Immature natural killer cell (primary cell): ENCODE measurements at regions not wholly inside any gene's neighbourhood (a gene's known extent, or its start where the extent isn't known, plus 50 kb on each side); places are given as distances from the start of the nearest gene placed in this dataset.
"Not testable (repeated sequence)": the region's sequence is repeated elsewhere in the genome, so short reads cannot be mapped to it uniquely, and the experiment has no call there.

Source experiments
- DNase-seq, 3 donors: peaks; one replicate each; pipeline ENCODE4 v3.0.0; 2022; ENCODE audit warnings: mixed read lengths in 1 of 3
- H3K27ac Mint-ChIP-seq, 6 donors: one replicate each; pipeline ENCODE4 v1.8.0; 2020; ENCODE audit warnings: mixed read lengths in 6 of 6, mild to moderate bottlenecking in 5 of 6, inconsistent platforms in 4 of 6, moderate library complexity in 3 of 6
- H3K27me3 Mint-ChIP-seq, 3 donors: one replicate each; pipeline ENCODE4 v1.8.0; 2020 to 2021; ENCODE audit warnings: low read depth in 3 of 3, mild to moderate bottlenecking in 3 of 3, mixed read lengths in 3 of 3, moderate library complexity in 3 of 3, inconsistent platforms in 1 of 3
- H3K36me3 Mint-ChIP-seq, 3 donors: one replicate each; pipeline ENCODE4 v1.8.0; 2020; ENCODE audit warnings: mixed read lengths in 3 of 3, inconsistent platforms in 2 of 3, mild to moderate bottlenecking in 2 of 3
- H3K4me1 Mint-ChIP-seq, 2 donors: one replicate each; pipeline ENCODE4 v1.8.0; 2020; ENCODE audit warnings: inconsistent platforms in 2 of 2, mild to moderate bottlenecking in 2 of 2, mixed read lengths in 2 of 2, moderate library complexity in 1 of 2
- H3K4me3 Mint-ChIP-seq, 5 donors: one replicate each; pipeline ENCODE4 v1.8.0; 2020; ENCODE audit warnings: mild to moderate bottlenecking in 5 of 5, mixed read lengths in 5 of 5, inconsistent platforms in 3 of 5, moderate library complexity in 3 of 5
- H3K9me3 Mint-ChIP-seq, 6 donors: one replicate each; pipeline ENCODE4 v1.8.0; 2020; ENCODE audit warnings: mild to moderate bottlenecking in 6 of 6, mixed read lengths in 6 of 6, inconsistent platforms in 4 of 6, moderate library complexity in 3 of 6

GRCh38 chr14:105720852-105721601, 194.6 kb downstream of the TMEM121 start:
- H3K36me3 Mint-ChIP-seq, H3K9me3 Mint-ChIP-seq, H3K27ac Mint-ChIP-seq, H3K4me3 Mint-ChIP-seq, H3K27me3 Mint-ChIP-seq, DNase-seq, H3K4me1 Mint-ChIP-seq: not testable (repeated sequence)

GRCh38 chr14:105721602-105721970, 195.2 kb downstream of the TMEM121 start:
- H3K27ac Mint-ChIP-seq, H3K4me1 Mint-ChIP-seq: not testable (repeated sequence)

GRCh38 chr14:105721996-105722709, 195.8 kb downstream of the TMEM121 start:
- DNase-seq: not testable (repeated sequence)

More at GRCh38 chr14:105721602-105721970, 195.2 kb downstream of the TMEM121 start:
- not testable (repeated sequence) for H3K4me3 Mint-ChIP-seq, H3K27me3 Mint-ChIP-seq, DNase-seq, H3K9me3 Mint-ChIP-seq, H3K36me3 Mint-ChIP-seq

GRCh38 chr14:105723271-105723670, 196.9 kb downstream of the TMEM121 start:
- H3K36me3 Mint-ChIP-seq, H3K4me1 Mint-ChIP-seq, H3K27ac Mint-ChIP-seq, H3K4me3 Mint-ChIP-seq, H3K27me3 Mint-ChIP-seq, H3K9me3 Mint-ChIP-seq, DNase-seq: not testable (repeated sequence)

More at GRCh38 chr14:105721996-105722709, 195.8 kb downstream of the TMEM121 start:
- H3K4me1 Mint-ChIP-seq, H3K36me3 Mint-ChIP-seq, H3K9me3 Mint-ChIP-seq, H3K27me3 Mint-ChIP-seq, H3K27ac Mint-ChIP-seq, H3K4me3 Mint-ChIP-seq: not testable (repeated sequence)

GRCh38 chr14:105723776-105724175, 197.4 kb downstream of the TMEM121 start:
- DNase-seq, H3K4me3 Mint-ChIP-seq, H3K4me1 Mint-ChIP-seq, H3K27ac Mint-ChIP-seq, H3K27me3 Mint-ChIP-seq, H3K36me3 Mint-ChIP-seq, H3K9me3 Mint-ChIP-seq: not testable (repeated sequence)

GRCh38 chr14:105729825-105730368, 203.5 kb downstream of the TMEM121 start:
- H3K27ac Mint-ChIP-seq, H3K4me1 Mint-ChIP-seq, H3K36me3 Mint-ChIP-seq, H3K27me3 Mint-ChIP-seq, H3K9me3 Mint-ChIP-seq, DNase-seq, H3K4me3 Mint-ChIP-seq: not testable (repeated sequence)

- not testable (repeated sequence) for H3K4me3 Mint-ChIP-seq, H3K27me3 Mint-ChIP-seq, H3K36me3 Mint-ChIP-seq, DNase-seq, H3K4me1 Mint-ChIP-seq, H3K27ac Mint-ChIP-seq, H3K9me3 Mint-ChIP-seq
These were observed 204.3 kb downstream of the TMEM121 start for GRCh38 chr14:105730731-105731130.

GRCh38 chr14:105731221-105731985, 205.0 kb downstream of the TMEM121 start:
- not testable (repeated sequence) for H3K36me3 Mint-ChIP-seq, H3K9me3 Mint-ChIP-seq, DNase-seq, H3K27me3 Mint-ChIP-seq, H3K27ac Mint-ChIP-seq, H3K4me3 Mint-ChIP-seq, H3K4me1 Mint-ChIP-seq

- no peaks in the 10 kb centered on the region for H3K36me3 Mint-ChIP-seq
- peaks cover 1 to 5% (median 3%) of the 10 kb centered on the region in 3 donors for H3K27me3 Mint-ChIP-seq
- H3K4me3 Mint-ChIP-seq: no peak overlapping the region
- H3K27ac Mint-ChIP-seq: no peak overlapping the region
- H3K9me3 Mint-ChIP-seq: peaks cover 0 to 2% (median 0%) of the 10 kb centered on the region in 6 donors
- H3K4me1 Mint-ChIP-seq: no peaks in the 10 kb centered on the region
- DNase-seq: no peak
These were observed 207.0 kb downstream of the TMEM121 start for GRCh38 chr14:105733081-105734065.

- H3K36me3 Mint-ChIP-seq, H3K4me3 Mint-ChIP-seq, H3K9me3 Mint-ChIP-seq, H3K27me3 Mint-ChIP-seq, H3K4me1 Mint-ChIP-seq, H3K27ac Mint-ChIP-seq, DNase-seq: not testable (repeated sequence)
These were observed 207.9 kb downstream of the TMEM121 start for GRCh38 chr14:105734241-105734640.

- DNase-seq, H3K27ac Mint-ChIP-seq, H3K9me3 Mint-ChIP-seq, H3K4me3 Mint-ChIP-seq, H3K4me1 Mint-ChIP-seq, H3K36me3 Mint-ChIP-seq, H3K27me3 Mint-ChIP-seq: not testable (repeated sequence)
These were observed 209.9 kb downstream of the TMEM121 start for GRCh38 chr14:105736331-105736730.

- no peaks in the 10 kb centered on the region for H3K9me3 Mint-ChIP-seq
- no peaks in the 10 kb centered on the region for H3K4me1 Mint-ChIP-seq
- H3K36me3 Mint-ChIP-seq: no peaks in the 10 kb centered on the region
- DNase-seq: no peak
- H3K4me3 Mint-ChIP-seq: no peak overlapping the region
- peaks cover 0 to 2% (median 1%) of the 10 kb centered on the region in 3 donors for H3K27me3 Mint-ChIP-seq
- no peak overlapping the region for H3K27ac Mint-ChIP-seq
These were observed 211.3 kb downstream of the TMEM121 start for GRCh38 chr14:105737504-105738246.

GRCh38 chr14:105738638-105739037, 212.3 kb downstream of the TMEM121 start:
- no peak for DNase-seq
- H3K27ac Mint-ChIP-seq: no peak overlapping the region
- H3K27me3 Mint-ChIP-seq: peaks cover 0 to 2% (median 0%) of the 10 kb centered on the region in 3 donors
- H3K4me1 Mint-ChIP-seq: no peaks in the 10 kb centered on the region
- H3K9me3 Mint-ChIP-seq: no peaks in the 10 kb centered on the region
- no peaks in the 10 kb centered on the region for H3K36me3 Mint-ChIP-seq
- H3K4me3 Mint-ChIP-seq: no peak overlapping the region
